H9 (cell line): ENCODE measurements at regions not wholly inside any gene's neighbourhood (a gene's known extent, or its start where the extent isn't known, plus 50 kb on each side); places are given as distances from the start of the nearest gene placed in this dataset.

Experiments used
- DNase-seq: peaks from one replicate; pipeline ENCODE4 v3.0.0-alpha.2; 2017
- H2AFZ ChIP-seq: one replicate; pipeline ENCODE4 v1.6.1; 2013; ENCODE audit warnings: mild to moderate bottlenecking, low read length, control low read depth, moderate library complexity
- H2AK5ac ChIP-seq: 2 replicates; pipeline ENCODE4 v1.6.1; 2013; ENCODE audit warnings: low read length, control low read depth, mixed read lengths; ENCODE audit not compliant: insufficient read length
- H2BK120ac ChIP-seq: one replicate; pipeline ENCODE4 v1.6.1; 2013; ENCODE audit warnings: low read depth, mild to moderate bottlenecking, low read length, control low read depth, inconsistent platforms; ENCODE audit not compliant: poor library complexity, severe bottlenecking
- H2BK12ac ChIP-seq: 2 replicates; pipeline ENCODE4 v1.6.1; 2013; ENCODE audit warnings: low read length, control low read depth, mixed read lengths, low read depth; ENCODE audit not compliant: insufficient read length
- H2BK15ac ChIP-seq: 2 replicates; pipeline ENCODE4 v1.6.1; 2013; ENCODE audit warnings: low read depth, low read length, control low read depth
- H2BK20ac ChIP-seq: one replicate; pipeline ENCODE4 v1.6.1; 2013; ENCODE audit warnings: low read depth, mild to moderate bottlenecking, low read length, control low read depth, inconsistent platforms; ENCODE audit not compliant: poor library complexity, severe bottlenecking
- H2BK5ac ChIP-seq: 2 replicates; pipeline ENCODE4 v1.6.1; 2013; ENCODE audit warnings: low read length, control low read depth, mixed read lengths; ENCODE audit not compliant: insufficient read length
- H3K14ac ChIP-seq: 2 replicates; pipeline ENCODE4 v1.6.1; 2013; ENCODE audit warnings: low read length, control low read depth; ENCODE audit not compliant: insufficient read depth
- H3K18ac ChIP-seq: 2 replicates; pipeline ENCODE4 v1.6.1; 2013; ENCODE audit warnings: low read depth, mild to moderate bottlenecking, mixed read lengths, low read length, control low read depth; ENCODE audit not compliant: insufficient read length
- H3K23ac ChIP-seq: 2 replicates; pipeline ENCODE4 v1.6.1; 2013; ENCODE audit warnings: low read length, control low read depth, mixed read lengths, low read depth; ENCODE audit not compliant: insufficient read length
- H3K23me2 ChIP-seq: 2 replicates; pipeline ENCODE4 v1.6.1; 2013; ENCODE audit warnings: low read depth, mild to moderate bottlenecking, mixed read lengths, low read length, control low read depth; ENCODE audit not compliant: insufficient read length, poor library complexity, severe bottlenecking
- H3K27ac ChIP-seq: 2 replicates; pipeline ENCODE4 v1.5.1; 2013; ENCODE audit warnings: low read length, control low read depth, mixed read lengths, low read depth; ENCODE audit not compliant: insufficient read length
- H3K27me3 ChIP-seq: 2 replicates; pipeline ENCODE4 v1.6.1; 2013; ENCODE audit warnings: low read length, control low read depth, inconsistent platforms; ENCODE audit not compliant: insufficient read depth
- H3K4ac ChIP-seq: 2 replicates; pipeline ENCODE4 v1.6.1; 2013; ENCODE audit warnings: low read depth, mild to moderate bottlenecking, control low read depth, inconsistent platforms, low read length, moderate library complexity
- H3K4me1 ChIP-seq: 2 replicates; pipeline ENCODE4 v1.6.1; 2013; ENCODE audit warnings: low read length, control low read depth, inconsistent platforms; ENCODE audit not compliant: insufficient read depth
- H3K4me2 ChIP-seq: 2 replicates; pipeline ENCODE4 v1.6.1; 2013; ENCODE audit warnings: low read length, control low read depth, mixed read lengths; ENCODE audit not compliant: insufficient read length, insufficient read depth
- H3K56ac ChIP-seq: 2 replicates; pipeline ENCODE4 v1.6.1; 2013; ENCODE audit warnings: low read depth, mild to moderate bottlenecking, mixed read lengths, low read length, control low read depth; ENCODE audit not compliant: insufficient read length
- H3K79me1 ChIP-seq: 2 replicates; pipeline ENCODE4 v1.6.1; 2013; ENCODE audit warnings: low read depth, mild to moderate bottlenecking, moderate library complexity, low read length, control low read depth, inconsistent platforms; ENCODE audit not compliant: insufficient read depth, poor library complexity, severe bottlenecking
- H3K79me2 ChIP-seq: 2 replicates; pipeline ENCODE4 v1.6.1; 2013; ENCODE audit warnings: low read length, control low read depth, inconsistent platforms; ENCODE audit not compliant: insufficient read depth
- H3K9ac ChIP-seq: 2 replicates; pipeline ENCODE4 v1.6.1; 2013; ENCODE audit warnings: low read length, control low read depth, mixed read lengths; ENCODE audit not compliant: insufficient read length; ENCODE audit errors: extremely low read depth
- H3K9me3 ChIP-seq: one replicate; pipeline ENCODE4 v1.6.1; 2013; ENCODE audit warnings: low read depth, low read length, inconsistent platforms; ENCODE audit not compliant: control insufficient read depth
- H3T11ph ChIP-seq: one replicate; pipeline ENCODE4 v1.6.1; 2013; ENCODE audit warnings: mild to moderate bottlenecking, low read length, control low read depth, inconsistent platforms
- H4K20me1 ChIP-seq: one replicate; pipeline ENCODE4 v1.6.1; 2013; ENCODE audit not compliant: control insufficient read depth, insufficient read length, insufficient read depth
- H4K5ac ChIP-seq: 2 replicates; pipeline ENCODE4 v1.6.1; 2013; ENCODE audit warnings: low read depth, mild to moderate bottlenecking, mixed read lengths, low read length, control low read depth; ENCODE audit not compliant: insufficient read length
- H4K8ac ChIP-seq: replicated peaks from 2 replicates; pipeline ENCODE4 v1.6.1; 2013; ENCODE audit warnings: low read length, control low read depth, mixed read lengths, low read depth; ENCODE audit not compliant: insufficient read length
- H4K91ac ChIP-seq: 2 replicates; pipeline ENCODE4 v1.6.1; 2013; ENCODE audit warnings: low read depth, mild to moderate bottlenecking, moderate library complexity, mixed read lengths, low read length, control low read depth; ENCODE audit not compliant: insufficient read length
- H3K27ac Mint-ChIP-seq, 3 experiments: 2 replicates in 2 of 3; 3 replicates in 1 of 3; pipeline ENCODE4 v1.8.0; 2020 to 2021; ENCODE audit warnings: mixed read lengths in 3 of 3, mild to moderate bottlenecking in 1 of 3, moderate library complexity in 1 of 3
- H3K27me3 Mint-ChIP-seq: 2 replicates; pipeline ENCODE4 v1.8.0; 2021; ENCODE audit warnings: low read depth, mild to moderate bottlenecking, moderate library complexity, mixed read lengths
- H3K36me3 Mint-ChIP-seq, 3 experiments: 2 replicates in 2 of 3; 3 replicates in 1 of 3; pipeline ENCODE4 v1.8.0; 2020 to 2021; ENCODE audit warnings: low read depth in 3 of 3, mixed read lengths in 3 of 3; ENCODE audit not compliant: insufficient read depth in 1 of 3
- H3K4me1 Mint-ChIP-seq, 2 experiments: 2 replicates each; pipeline ENCODE4 v1.8.0; 2020; ENCODE audit warnings: mixed read lengths in 2 of 2
- H3K4me3 Mint-ChIP-seq, 2 experiments: 2 replicates in 1 of 2; 3 replicates in 1 of 2; pipeline ENCODE4 v1.8.0; 2020 to 2021; ENCODE audit warnings: mild to moderate bottlenecking in 2 of 2, mixed read lengths in 2 of 2, moderate library complexity in 1 of 2
- H3K9me3 Mint-ChIP-seq, 2 experiments: 2 replicates in 1 of 2; 3 replicates in 1 of 2; pipeline ENCODE4 v1.8.0; 2020; ENCODE audit warnings: mild to moderate bottlenecking in 2 of 2, mixed read lengths in 2 of 2, moderate library complexity in 1 of 2
- WGBS: extraction: QIAGEN DNeasy Blood & Tissue Kit; methylation state at CpG from one replicate; pipeline ENCODE4 v1.1.7; 2013; ENCODE audit warnings: missing lambda C conversion rate, low lambda C conversion rate, mixed read lengths; ENCODE audit not compliant: insufficient read length; ENCODE audit errors: extremely low coverage; 5-methylcytosine and 5-hydroxymethylcytosine counted together
- TF ChIP-seq, protein P1 (sequence below): fragments of 200-600 bp; sonication (generic); conservative IDR thresholded peaks from 3 replicates; pipeline ENCODE4 v1.8.0; 2021; ENCODE audit warnings: antibody characterized with exemption, mild to moderate bottlenecking

DNA sequence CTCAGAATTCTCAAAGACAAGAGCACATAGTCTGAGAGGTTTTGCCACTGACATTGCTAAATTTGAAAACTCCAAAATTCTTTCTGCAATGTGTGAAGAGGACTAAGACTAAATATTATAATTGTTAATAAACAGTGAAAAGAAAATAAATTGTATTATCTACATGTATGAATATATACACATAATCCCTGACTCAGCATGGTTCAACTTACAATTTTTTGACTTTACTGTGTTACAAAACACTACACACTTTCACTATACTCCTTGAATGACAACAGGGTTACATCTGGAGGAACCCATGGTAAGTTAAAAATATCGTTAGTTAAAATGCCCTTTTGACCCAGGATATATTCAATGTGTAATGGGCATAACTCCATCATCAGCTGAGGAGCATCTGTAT lies 2017.2 kb upstream of the TENM3 start:
- Histone ChIP-seq H3K79me2 (no peaks in the 10 kb centered on the region), H2BK120ac (no peak overlapping the region), H2AFZ (no peak overlapping the region), H3K9ac (no peak overlapping the region), H4K20me1 (no peaks in the 10 kb centered on the region), H2BK12ac (no peak overlapping the region), H3K23me2 (no peaks in the 10 kb centered on the region), H3K79me1 (no peaks in the 10 kb centered on the region), H3T11ph (no peak overlapping the region), H3K27me3 (no peaks in the 10 kb centered on the region), H2AK5ac (no peak overlapping the region), H2BK5ac (no peak overlapping the region), H3K4ac (no peak overlapping the region), H3K14ac (no peak overlapping the region), H3K27ac (no peak overlapping the region), H2BK15ac (no peak overlapping the region), H4K91ac (no peak overlapping the region), H4K5ac (no peak overlapping the region), H2BK20ac (no peak overlapping the region), H3K4me2 (no peak overlapping the region), H3K9me3 (no peaks in the 10 kb centered on the region), H3K18ac (no peak overlapping the region), H3K56ac (no peak overlapping the region), H3K4me1 (no peaks in the 10 kb centered on the region), H3K23ac (no peak overlapping the region), H4K8ac (no peak overlapping the region)
- Mint-ChIP-seq H3K4me1 (no peaks in the 10 kb centered on the region), H3K27me3 (no peaks in the 10 kb centered on the region), H3K4me3 (no peak overlapping the region), H3K36me3 (peaks cover 0 to 5% (median 0%) of the 10 kb centered on the region in 3 experiments; a peak in 2 of 7 replicates), H3K9me3 (peaks cover 5 to 7% of the 10 kb centered on the region in 2 experiments; a peak in 4 of 5 replicates), H3K27ac (no peak overlapping the region)
- no CpG with 5 or more reads among the region's 1 CpG for WGBS
- TF ChIP-seq, protein P1, sequence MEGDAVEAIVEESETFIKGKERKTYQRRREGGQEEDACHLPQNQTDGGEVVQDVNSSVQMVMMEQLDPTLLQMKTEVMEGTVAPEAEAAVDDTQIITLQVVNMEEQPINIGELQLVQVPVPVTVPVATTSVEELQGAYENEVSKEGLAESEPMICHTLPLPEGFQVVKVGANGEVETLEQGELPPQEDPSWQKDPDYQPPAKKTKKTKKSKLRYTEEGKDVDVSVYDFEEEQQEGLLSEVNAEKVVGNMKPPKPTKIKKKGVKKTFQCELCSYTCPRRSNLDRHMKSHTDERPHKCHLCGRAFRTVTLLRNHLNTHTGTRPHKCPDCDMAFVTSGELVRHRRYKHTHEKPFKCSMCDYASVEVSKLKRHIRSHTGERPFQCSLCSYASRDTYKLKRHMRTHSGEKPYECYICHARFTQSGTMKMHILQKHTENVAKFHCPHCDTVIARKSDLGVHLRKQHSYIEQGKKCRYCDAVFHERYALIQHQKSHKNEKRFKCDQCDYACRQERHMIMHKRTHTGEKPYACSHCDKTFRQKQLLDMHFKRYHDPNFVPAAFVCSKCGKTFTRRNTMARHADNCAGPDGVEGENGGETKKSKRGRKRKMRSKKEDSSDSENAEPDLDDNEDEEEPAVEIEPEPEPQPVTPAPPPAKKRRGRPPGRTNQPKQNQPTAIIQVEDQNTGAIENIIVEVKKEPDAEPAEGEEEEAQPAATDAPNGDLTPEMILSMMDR = no peak
- DNase-seq = no peak
